ENCODE measurements at regions not wholly inside any gene's neighbourhood (a gene's known extent, or its start where the extent isn't known, plus 50 kb on each side); places are given as distances from the start of the nearest gene placed in this dataset.

DNA sequence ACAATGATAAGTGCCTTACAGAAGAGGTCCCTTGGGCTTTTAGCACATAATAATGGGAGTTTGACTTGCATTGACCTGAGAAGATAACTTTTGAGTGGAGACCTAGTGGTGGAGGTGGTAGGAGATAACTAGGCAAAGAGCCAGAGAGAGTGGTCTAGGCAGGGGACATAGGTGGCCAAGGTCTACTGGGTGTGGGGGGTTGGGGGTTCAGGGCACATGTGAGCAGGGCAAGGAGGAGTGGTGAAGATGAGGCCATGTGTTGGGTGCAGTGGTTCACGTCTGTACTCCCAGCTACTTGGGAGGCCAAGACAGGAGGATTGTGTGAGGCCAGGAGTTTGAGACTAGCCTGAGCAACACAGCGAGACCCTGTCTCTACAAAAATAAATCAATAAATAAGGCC, 74.3 kb upstream of the CTNNBL1 start:
- peaks cover 23 to 75% (median 42%) of the 10 kb centered on the region in 5 donors for H3K27me3 Mint-ChIP-seq
- POLR2A ChIA-PET = no interaction called here

DNA sequence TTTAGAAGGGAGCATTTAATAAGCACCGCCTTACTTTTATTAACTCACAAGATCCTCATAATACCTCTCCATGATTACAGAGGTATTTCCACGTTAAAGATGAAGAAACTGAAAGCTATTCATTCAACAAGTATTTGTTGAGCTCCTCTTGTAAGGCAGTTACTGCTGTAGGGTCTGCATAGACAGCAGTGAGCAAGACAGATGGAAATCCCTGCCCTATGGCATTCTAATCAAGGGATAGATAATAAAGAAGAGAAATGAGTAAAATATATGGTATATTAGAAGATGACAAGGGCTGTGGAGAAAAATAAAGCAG, 77.8 kb upstream of the CTNNBL1 start:
- Mint-ChIP-seq H3K4me3 (no peak overlapping the region), H3K27ac (no peak overlapping the region), H3K9me3 (peaks cover 0 to 5% (median 0%) of the 10 kb centered on the region in 9 donors), H3K4me1 (peaks cover 0 to 2% (median 0%) of the 10 kb centered on the region in 4 donors), H3K36me3 (no peaks in the 10 kb centered on the region), H3K27me3 (peaks cover 20 to 62% (median 36%) of the 10 kb centered on the region in 5 donors)
- POLR2A ChIA-PET = no interaction called here
- no peak for DNase-seq
- ATAC-seq = no peak

More for the DNA sequence above, 74.3 kb upstream of the CTNNBL1 start:
- DNase-seq (no peak), ATAC-seq (no peak)
- H3K36me3 Mint-ChIP-seq = no peaks in the 10 kb centered on the region
- peaks cover 0 to 2% (median 0%) of the 10 kb centered on the region in 4 donors for H3K4me1 Mint-ChIP-seq
- H3K4me3 Mint-ChIP-seq = no peak overlapping the region
- no peak overlapping the region for H3K27ac Mint-ChIP-seq
- peaks cover 0 to 5% (median 0%) of the 10 kb centered on the region in 9 donors for H3K9me3 Mint-ChIP-seq

DNA sequence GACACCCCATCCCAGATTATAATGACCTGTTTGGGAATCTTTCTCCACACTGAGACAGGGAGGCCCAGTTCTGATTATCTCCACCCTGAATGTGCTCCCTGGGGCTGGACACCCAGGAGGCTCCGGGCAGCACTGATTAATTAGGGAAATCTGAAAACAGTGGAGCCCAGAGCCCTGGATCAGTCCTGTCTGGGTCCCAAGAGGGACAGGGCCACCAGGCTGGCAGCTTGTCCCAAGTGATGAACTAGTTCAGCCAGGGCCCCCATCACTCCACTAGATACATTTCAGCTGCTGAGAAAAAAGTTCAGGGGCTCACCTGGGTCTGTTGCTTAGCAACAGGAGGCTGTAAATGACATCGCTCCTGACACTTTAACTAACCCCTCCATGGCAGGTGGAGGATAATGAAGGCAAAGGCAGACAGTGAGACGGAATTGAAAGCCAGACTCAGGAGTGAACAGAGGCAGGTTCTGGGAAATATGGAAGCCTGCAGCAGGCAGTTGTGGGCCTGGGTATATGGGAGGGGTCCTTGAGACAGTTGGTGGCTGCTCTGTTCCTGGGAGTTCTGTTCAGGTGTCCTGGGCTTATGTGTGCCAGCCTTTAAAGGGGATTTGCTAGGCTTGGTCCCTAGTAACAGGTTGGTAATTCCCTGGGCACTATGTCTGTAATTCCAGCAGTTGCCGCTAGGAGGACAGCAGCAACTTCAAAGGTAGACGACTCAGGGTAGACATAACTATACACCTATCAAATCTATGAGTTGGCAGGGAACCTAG, 78.3 kb upstream of the CTNNBL1 start:
- DNase-seq (peak in 7 of 10 donors; percentile 2 to 52 (median 36)), ATAC-seq (peak in 1 of 2 donors; percentile 48)
- Mint-ChIP-seq H3K27ac (no peak overlapping the region), H3K4me1 (peaks cover 0 to 2% (median 0%) of the 10 kb centered on the region in 4 donors), H3K27me3 (peaks cover 16 to 62% (median 36%) of the 10 kb centered on the region in 5 donors), H3K36me3 (no peaks in the 10 kb centered on the region), H3K9me3 (peaks cover 0 to 5% (median 0%) of the 10 kb centered on the region in 9 donors), H3K4me3 (no peak overlapping the region)
- POLR2A ChIA-PET = no interaction called here

DNA sequence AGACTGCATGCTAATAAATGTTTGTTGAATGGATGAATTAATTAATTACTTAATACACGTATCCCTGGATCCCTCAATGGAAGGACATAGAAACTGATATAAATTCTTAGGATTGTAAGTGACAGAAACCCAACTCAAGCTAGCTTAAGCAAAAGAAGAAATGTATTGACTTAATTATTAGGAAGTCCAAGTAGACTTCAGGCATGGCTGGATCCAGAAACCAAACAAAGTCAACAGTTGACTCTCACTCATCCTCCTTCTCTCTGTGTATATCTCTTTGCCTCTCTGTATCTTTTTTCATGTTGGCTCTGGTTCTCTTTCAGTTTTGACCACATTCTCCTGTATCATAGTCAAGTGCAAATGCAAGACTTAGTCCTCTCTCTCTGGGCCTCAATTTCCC, 82.0 kb upstream of the CTNNBL1 start:
- DNase-seq (no peak), ATAC-seq (no peak)
- H3K27me3 Mint-ChIP-seq = peaks cover 12 to 46% (median 26%) of the 10 kb centered on the region in 5 donors
- peaks cover 0 to 2% (median 0%) of the 10 kb centered on the region in 4 donors for H3K4me1 Mint-ChIP-seq
- no peaks in the 10 kb centered on the region for H3K36me3 Mint-ChIP-seq
- no peak overlapping the region for H3K4me3 Mint-ChIP-seq
- POLR2A ChIA-PET = no interaction called here
- peaks cover 0 to 5% (median 0%) of the 10 kb centered on the region in 9 donors for H3K9me3 Mint-ChIP-seq
- H3K27ac Mint-ChIP-seq = no peak overlapping the region

DNA sequence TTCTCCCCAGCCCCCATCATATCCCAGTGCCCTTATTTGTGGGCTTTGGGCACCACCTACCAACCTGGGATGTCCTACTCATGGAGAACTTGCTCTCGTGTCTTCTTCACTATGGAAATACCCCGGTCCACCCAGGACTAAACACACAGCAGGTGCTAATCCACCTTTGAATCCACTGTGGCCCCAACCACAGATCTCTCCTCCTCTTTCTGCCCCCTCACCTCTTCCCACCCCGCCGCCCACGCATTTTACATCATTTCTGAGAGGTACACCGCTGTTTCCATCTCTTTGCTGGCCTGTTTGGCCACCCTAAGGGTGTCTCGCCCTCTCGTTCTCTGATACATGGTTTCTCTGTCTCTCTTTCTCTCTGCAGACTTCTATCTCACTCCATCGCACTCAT, 82.5 kb upstream of the CTNNBL1 start:
- POLR2A ChIA-PET = no interaction called here
- Mint-ChIP-seq H3K27ac (no peak overlapping the region), H3K4me1 (peaks cover 0 to 2% (median 0%) of the 10 kb centered on the region in 4 donors), H3K27me3 (peaks cover 12 to 43% (median 26%) of the 10 kb centered on the region in 5 donors), H3K4me3 (no peak overlapping the region), H3K36me3 (no peaks in the 10 kb centered on the region), H3K9me3 (peaks cover 0 to 5% (median 0%) of the 10 kb centered on the region in 9 donors)
- ATAC-seq = no peak
- no peak for DNase-seq

DNA sequence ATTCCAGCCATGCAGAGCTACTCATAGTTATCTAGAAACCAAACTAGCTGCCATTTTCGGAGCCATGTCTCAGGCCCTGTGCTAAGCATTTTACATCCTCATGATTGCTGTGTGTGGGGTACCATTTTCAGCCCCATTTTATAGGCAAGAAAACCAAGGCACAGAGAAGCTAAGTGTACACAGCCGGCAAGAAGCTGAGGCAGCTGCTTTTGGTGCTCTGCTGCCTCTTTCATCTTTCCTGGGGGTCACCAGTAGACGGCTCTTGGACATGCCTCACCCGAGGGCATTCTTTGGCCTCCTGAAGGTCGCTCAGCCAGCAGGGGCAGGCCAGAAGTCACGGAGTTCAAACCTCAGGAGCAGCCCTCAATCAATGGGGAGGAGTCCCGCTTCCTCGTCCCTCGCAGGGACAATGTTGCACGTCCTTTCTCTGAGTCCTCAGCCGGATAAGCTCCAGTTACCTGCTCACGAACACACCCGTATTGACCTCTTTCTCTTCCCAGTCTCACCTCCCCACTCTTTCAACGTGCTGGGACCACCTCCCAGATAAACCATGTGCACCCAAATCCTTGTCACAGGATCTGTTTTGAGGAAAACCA, 82.6 kb upstream of the BLCAP start:
- no peaks in the 10 kb centered on the region for H3K4me1 Mint-ChIP-seq
- H3K36me3 Mint-ChIP-seq = no peaks in the 10 kb centered on the region
- DNase-seq = no peak
- H3K4me3 Mint-ChIP-seq = no peak overlapping the region
- no peak for ATAC-seq
- H3K9me3 Mint-ChIP-seq = peaks cover 0 to 3% (median 0%) of the 10 kb centered on the region in 9 donors
- H3K27me3 Mint-ChIP-seq = peaks cover 15 to 37% (median 24%) of the 10 kb centered on the region in 5 donors
- H3K27ac Mint-ChIP-seq = no peak overlapping the region
- POLR2A ChIA-PET = no interaction called here

DNA sequence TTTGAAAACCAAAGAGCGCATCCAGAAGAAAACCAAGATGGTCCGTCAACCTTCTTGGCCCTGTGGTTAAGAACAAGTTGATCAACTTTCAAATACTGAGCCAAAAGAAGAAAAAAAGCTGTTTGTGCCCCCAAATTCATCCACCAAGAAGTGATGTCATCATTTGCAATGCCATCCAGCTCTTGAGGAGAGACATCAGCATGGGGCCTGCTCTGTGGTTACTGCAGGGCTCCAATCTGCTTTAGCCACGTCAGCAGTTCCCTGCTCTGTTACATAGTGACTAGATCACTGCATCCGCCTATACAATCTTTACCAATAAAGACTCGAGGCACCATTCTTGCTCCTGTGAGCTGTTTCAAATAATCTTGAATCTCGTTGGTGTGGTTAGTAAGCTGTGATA, 75.0 kb upstream of the BLCAP start:
- Mint-ChIP-seq H3K27ac (no peak overlapping the region), H3K9me3 (peaks cover 0 to 4% (median 0%) of the 10 kb centered on the region in 9 donors), H3K36me3 (no peaks in the 10 kb centered on the region), H3K4me1 (no peaks in the 10 kb centered on the region), H3K4me3 (no peak overlapping the region), H3K27me3 (peaks cover 8 to 40% (median 34%) of the 10 kb centered on the region in 5 donors)
- ATAC-seq = no peak
- no peak for DNase-seq
- POLR2A ChIA-PET = no interaction called here

DNA sequence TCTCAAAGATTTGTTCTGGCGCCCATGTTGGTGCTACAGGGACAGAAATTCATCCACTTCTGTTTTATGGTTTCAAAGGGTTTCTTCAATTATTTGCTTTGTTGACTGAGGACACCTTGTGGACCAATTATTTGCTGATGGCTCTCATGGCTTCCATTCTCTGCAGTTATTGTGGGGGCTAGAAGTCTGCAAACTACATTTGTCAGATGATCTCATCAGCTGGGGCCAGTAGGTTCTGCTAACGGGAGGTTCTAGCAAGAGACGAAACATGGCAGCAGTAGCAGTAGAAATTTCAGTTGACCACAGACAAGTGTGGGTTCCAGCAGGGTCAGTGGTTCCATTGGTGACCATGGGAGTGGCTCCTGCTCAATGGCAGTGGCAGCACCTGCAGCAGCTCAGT, 72.8 kb upstream of the BLCAP start:
- Mint-ChIP-seq H3K4me1 (no peaks in the 10 kb centered on the region), H3K4me3 (no peak overlapping the region), H3K36me3 (peaks cover 0 to 3% (median 0%) of the 10 kb centered on the region in 3 donors), H3K27ac (no peak overlapping the region), H3K9me3 (peaks cover 0 to 4% (median 0%) of the 10 kb centered on the region in 9 donors), H3K27me3 (peaks cover 7 to 55% (median 37%) of the 10 kb centered on the region in 5 donors)
- POLR2A ChIA-PET = no interaction called here
- no peak for ATAC-seq
- no peak for DNase-seq

DNA sequence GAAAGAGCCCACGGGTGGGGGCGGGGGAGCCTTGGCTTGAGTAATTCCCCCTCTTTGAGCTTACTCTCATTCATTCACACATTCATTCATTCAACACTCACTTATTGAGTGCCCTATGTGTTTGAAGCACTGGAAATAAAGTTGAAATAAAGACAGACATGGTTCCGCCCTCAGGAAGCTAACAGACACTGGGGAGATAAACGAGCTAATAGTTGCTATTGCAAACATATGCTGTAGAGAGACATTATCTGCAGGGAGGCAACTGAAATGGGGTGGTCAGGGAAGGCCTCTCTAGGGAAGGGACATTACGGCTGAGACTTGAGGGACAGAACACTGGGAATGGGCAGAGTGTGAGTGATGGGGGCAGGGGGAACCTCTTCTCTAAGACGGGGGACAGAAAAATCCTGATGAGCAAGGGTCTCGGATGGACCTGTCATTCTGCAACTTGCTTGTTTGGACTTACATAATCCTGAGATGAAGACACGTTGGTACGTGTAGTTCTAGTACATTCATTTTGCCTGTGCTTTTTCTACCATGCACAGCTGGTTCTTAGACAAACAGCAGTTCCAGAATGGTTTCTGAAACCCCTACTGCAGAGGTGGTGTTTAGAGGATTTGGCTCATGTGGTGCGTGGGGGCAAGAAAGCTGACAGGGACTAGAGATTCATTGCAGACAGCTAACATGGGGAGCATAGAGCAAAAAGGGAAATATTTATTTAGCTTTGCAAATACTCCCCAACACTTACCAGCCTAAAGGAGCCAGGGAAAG, 71.1 kb upstream of the BLCAP start:
- DNase-seq = no peak
- peaks cover 0 to 3% (median 0%) of the 10 kb centered on the region in 3 donors for H3K36me3 Mint-ChIP-seq
- H3K27me3 Mint-ChIP-seq = peaks cover 9 to 52% (median 32%) of the 10 kb centered on the region in 5 donors
- POLR2A ChIA-PET = no interaction called here
- no peaks in the 10 kb centered on the region for H3K4me1 Mint-ChIP-seq
- no peak for ATAC-seq
- no peaks in the 10 kb centered on the region for H3K9me3 Mint-ChIP-seq
- H3K4me3 Mint-ChIP-seq = no peak overlapping the region
- H3K27ac Mint-ChIP-seq = no peak overlapping the region

DNA sequence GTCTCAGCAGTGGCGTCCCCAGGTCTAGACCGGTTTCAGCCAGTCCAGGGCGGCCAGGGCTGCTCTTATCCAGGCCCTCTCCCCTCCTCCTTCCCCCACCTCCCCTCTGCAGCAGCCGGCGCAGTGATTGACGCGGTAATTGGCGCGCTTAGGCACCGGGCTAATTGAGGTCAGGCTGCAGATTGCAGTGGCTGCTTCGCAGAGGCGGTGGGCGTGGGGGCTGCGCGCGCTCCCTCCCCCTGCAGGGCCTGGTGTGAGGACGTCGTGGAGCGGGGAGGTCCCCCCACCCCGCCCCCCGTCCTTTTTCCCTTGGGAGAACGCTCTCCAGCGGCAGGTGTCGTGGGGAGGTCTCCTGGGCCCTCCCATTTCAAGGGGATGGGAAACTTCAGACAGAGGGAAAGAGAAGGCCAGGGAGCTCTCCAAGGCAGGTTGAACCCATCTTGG, 70.4 kb upstream of the BLCAP start:
- Mint-ChIP-seq H3K36me3 (peaks cover 0 to 3% (median 0%) of the 10 kb centered on the region in 3 donors), H3K4me3 (no peak overlapping the region), H3K27me3 (peaks cover 12 to 59% (median 35%) of the 10 kb centered on the region in 5 donors), H3K4me1 (no peaks in the 10 kb centered on the region), H3K27ac (no peak overlapping the region), H3K9me3 (no peaks in the 10 kb centered on the region)
- POLR2A ChIA-PET = no interaction called here
- ATAC-seq = no peak
- no peak for DNase-seq

DNA sequence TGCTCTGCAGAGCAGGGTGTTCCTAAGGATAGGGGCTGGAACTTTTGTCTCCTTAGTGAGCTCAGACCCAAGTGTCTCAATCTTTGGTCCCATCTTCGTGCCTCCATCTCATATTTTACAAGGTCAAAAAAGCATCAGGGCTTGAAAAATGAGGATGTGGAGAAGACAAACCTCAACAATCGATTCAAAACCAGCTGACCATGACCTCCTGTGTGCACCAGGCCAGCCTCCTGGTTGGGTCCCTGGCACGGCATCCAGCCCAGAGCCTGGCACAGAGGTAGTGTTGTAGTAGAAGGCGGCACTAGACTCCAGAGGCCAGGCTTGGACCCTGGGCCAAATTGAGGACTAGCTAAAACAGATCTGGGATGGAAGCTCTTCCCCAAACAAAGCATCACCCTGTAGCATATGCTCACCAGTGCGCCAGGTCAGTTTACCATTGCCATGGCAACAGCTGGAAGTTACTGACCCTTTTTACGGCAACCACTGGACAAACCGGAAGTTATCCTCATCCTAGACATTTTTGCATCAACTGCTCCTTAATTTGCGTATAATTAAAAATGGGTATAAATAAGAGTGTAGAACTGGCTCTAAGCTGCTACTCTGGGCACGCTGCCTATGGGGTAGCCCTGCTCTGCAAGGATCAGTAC, 69.3 kb upstream of the BLCAP start:
- ATAC-seq (no peak), DNase-seq (no peak)
- Mint-ChIP-seq H3K36me3 (peaks cover 0 to 3% (median 0%) of the 10 kb centered on the region in 3 donors), H3K27me3 (peaks cover 12 to 70% (median 39%) of the 10 kb centered on the region in 5 donors), H3K9me3 (no peaks in the 10 kb centered on the region), H3K27ac (no peak overlapping the region), H3K4me3 (no peak overlapping the region), H3K4me1 (no peaks in the 10 kb centered on the region)
- POLR2A ChIA-PET = no interaction called here

DNA sequence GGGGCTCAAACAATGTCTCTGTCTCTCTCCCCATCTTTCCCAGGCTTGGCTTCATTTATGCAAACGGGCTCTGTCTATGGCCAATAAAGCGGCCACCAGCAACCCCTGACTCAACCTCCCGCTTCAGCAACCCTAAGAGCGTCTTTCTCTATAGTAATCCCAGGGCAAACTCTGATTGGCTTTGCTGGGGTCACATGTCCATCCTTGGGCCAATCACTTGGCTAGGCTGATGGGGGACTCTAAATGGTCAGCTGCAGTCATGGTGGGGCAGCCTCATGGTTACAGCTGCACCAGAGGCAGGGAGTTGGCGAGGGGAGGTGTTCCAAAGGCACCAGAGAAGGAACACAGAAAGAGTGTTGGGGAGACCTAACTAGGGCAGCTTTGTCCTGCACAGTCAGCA, 68.5 kb upstream of the BLCAP start:
- H3K27ac Mint-ChIP-seq = peak overlapping the region in 1 of 10 donors; percentile 36
- POLR2A ChIA-PET = no interaction called here
- H3K36me3 Mint-ChIP-seq = peaks cover 0 to 3% (median 0%) of the 10 kb centered on the region in 3 donors
- H3K4me1 Mint-ChIP-seq = no peaks in the 10 kb centered on the region
- peaks cover 12 to 75% (median 42%) of the 10 kb centered on the region in 5 donors for H3K27me3 Mint-ChIP-seq
- no peak for ATAC-seq
- H3K9me3 Mint-ChIP-seq = no peaks in the 10 kb centered on the region
- H3K4me3 Mint-ChIP-seq = no peak overlapping the region
- no peak for DNase-seq
